Dermis microvascular lymphatic vessel endothelial cell (primary cell): ENCODE measurements at regions not wholly inside any gene's neighbourhood (a gene's known extent, or its start where the extent isn't known, plus 50 kb on each side); places are given as distances from the start of the nearest gene placed in this dataset.
"Not testable (repeated sequence)": the region's sequence is repeated elsewhere in the genome, so short reads cannot be mapped to it uniquely, and the experiment has no call there.

Experiments used
- DNase-seq, 2 donors: peaks; one replicate each; pipeline versions ENCODE4 v3.0.0 to v3.0.0-alpha.2; 2010; ENCODE audit warnings: low read depth in 2 of 2

- DNase-seq, result no peak
Measured at GRCh38 chr11:104776501-104777170, 121.6 kb downstream of the CASP12 start.

- no peak for DNase-seq
Measured at GRCh38 chr11:104774578-104774977, 123.7 kb downstream of the CASP12 start.

GRCh38 chr11:104772806-104773241, 125.4 kb downstream of the CASP12 start:
- peak in 1 of 2 donors; percentile 86 for DNase-seq

GRCh38 chr11:104771763-104772162, 126.5 kb downstream of the CASP12 start:
- no peak for DNase-seq

- not testable (repeated sequence) for DNase-seq
Measured at GRCh38 chr11:104771046-104771445, 127.2 kb downstream of the CASP12 start.

GRCh38 chr11:104765401-104766095, 132.7 kb downstream of the CASP12 start:
- DNase-seq, result no peak

- DNase-seq, result peak in 1 of 2 donors; percentile 63
Measured at GRCh38 chr11:104764710-104765045, 133.6 kb downstream of the CASP12 start.

GRCh38 chr11:104763930-104764709, 134.1 kb downstream of the CASP12 start:
- no peak for DNase-seq

GRCh38 chr11:104761511-104761910, 136.7 kb downstream of the CASP12 start:
- peak in 1 of 2 donors; percentile 58 for DNase-seq

- DNase-seq, result no peak
Measured at GRCh38 chr11:104759464-104759863, 138.8 kb downstream of the CASP12 start.

GRCh38 chr11:104738918-104739317, 159.3 kb downstream of the CASP12 start:
- no peak for DNase-seq

GRCh38 chr11:104738208-104738607, 160.1 kb downstream of the CASP12 start:
- no peak for DNase-seq

- peak in 1 of 2 donors; percentile 35 for DNase-seq
Measured at GRCh38 chr11:104736502-104736901, 161.8 kb downstream of the CASP12 start.

- DNase-seq, result peak in 1 of 2 donors; percentile 63
Measured at GRCh38 chr11:104734998-104735397, 163.3 kb downstream of the CASP12 start.

GRCh38 chr11:104731890-104732289, 166.4 kb downstream of the CASP12 start:
- no peak for DNase-seq

GRCh38 chr11:104728927-104729326, 169.3 kb downstream of the CASP12 start:
- peak in 1 of 2 donors; percentile 29 for DNase-seq

- DNase-seq, result no peak
Measured at GRCh38 chr11:104727768-104728167, 170.5 kb downstream of the CASP12 start.

- DNase-seq, result no peak
Measured at GRCh38 chr11:104727095-104727494, 171.2 kb downstream of the CASP12 start.

- peak in 1 of 2 donors; percentile 7 for DNase-seq
Measured at GRCh38 chr11:104725796-104726408, 172.4 kb downstream of the CASP12 start.

GRCh38 chr11:104713401-104713800, 184.9 kb downstream of the CASP12 start:
- DNase-seq, result no peak

- DNase-seq, result peak in 1 of 2 donors; percentile 65
Measured at GRCh38 chr11:104705490-104706190, 192.6 kb downstream of the CASP12 start.
